ENCODE measurements at regions not wholly inside any gene's neighbourhood (a gene's known extent, or its start where the extent isn't known, plus 50 kb on each side); places are given as distances from the start of the nearest gene placed in this dataset.

DNA sequence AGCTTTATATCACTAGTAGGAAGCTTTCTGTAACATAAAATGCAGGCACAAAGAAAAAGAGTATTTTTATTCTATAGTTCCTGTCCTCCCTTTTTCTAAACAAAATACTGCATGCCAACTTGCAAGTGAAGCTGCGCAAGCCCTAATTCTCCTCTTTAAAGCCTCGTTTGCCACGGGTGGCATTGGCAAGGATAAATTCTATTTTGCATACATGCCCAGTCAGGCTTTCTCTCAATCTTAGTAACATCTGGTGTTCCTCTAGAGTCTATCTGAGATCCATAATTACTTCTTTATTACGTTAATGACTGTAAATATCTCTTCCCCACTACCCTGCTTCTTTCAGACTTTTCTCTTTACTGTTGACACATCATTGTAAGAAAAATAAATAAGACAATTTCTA is 97.1 kb upstream of the DAAM1 start:
- Mint-ChIP-seq H3K27me3 (ENCODE audit: low read depth in 2 of 2) (peaks cover 0 to 7% of the 10 kb centered on the region in 2 donors), H3K36me3 (no peaks in the 10 kb centered on the region), H3K27ac (no peak overlapping the region), H3K9me3 (no peaks in the 10 kb centered on the region), H3K4me3 (no peak overlapping the region), H3K4me1 (no peaks in the 10 kb centered on the region)
- Histone ChIP-seq H3K9me3 (ENCODE audit: control insufficient read depth, insufficient read depth, low read length) (no peaks in the 10 kb centered on the region), H3K36me3 (ENCODE audit: control insufficient read depth, insufficient read depth, low read length) (no peaks in the 10 kb centered on the region), H3K4me3 (ENCODE audit: low read length) (no peak overlapping the region), H3K27ac (ENCODE audit: low read length) (no peak overlapping the region), H3K4me1 (ENCODE audit: control insufficient read depth, insufficient read depth, low read length) (no peaks in the 10 kb centered on the region), H3K27me3 (ENCODE audit: control insufficient read depth, insufficient read depth, low read length) (no peaks in the 10 kb centered on the region)
- TF ChIP-seq, protein P1, sequence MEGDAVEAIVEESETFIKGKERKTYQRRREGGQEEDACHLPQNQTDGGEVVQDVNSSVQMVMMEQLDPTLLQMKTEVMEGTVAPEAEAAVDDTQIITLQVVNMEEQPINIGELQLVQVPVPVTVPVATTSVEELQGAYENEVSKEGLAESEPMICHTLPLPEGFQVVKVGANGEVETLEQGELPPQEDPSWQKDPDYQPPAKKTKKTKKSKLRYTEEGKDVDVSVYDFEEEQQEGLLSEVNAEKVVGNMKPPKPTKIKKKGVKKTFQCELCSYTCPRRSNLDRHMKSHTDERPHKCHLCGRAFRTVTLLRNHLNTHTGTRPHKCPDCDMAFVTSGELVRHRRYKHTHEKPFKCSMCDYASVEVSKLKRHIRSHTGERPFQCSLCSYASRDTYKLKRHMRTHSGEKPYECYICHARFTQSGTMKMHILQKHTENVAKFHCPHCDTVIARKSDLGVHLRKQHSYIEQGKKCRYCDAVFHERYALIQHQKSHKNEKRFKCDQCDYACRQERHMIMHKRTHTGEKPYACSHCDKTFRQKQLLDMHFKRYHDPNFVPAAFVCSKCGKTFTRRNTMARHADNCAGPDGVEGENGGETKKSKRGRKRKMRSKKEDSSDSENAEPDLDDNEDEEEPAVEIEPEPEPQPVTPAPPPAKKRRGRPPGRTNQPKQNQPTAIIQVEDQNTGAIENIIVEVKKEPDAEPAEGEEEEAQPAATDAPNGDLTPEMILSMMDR (IDR thresholded peaks at IDR 0.05) = no peak
- DNase-seq = no peak
- intact Hi-C loops (cut with micrococcal nuclease) = no loop called here
- 93% methylated on average over 3 of the region's 4 CpGs for whole genome bisulfite sequencing (ENCODE audit: insufficient coverage)
- no peak for ATAC-seq

DNA sequence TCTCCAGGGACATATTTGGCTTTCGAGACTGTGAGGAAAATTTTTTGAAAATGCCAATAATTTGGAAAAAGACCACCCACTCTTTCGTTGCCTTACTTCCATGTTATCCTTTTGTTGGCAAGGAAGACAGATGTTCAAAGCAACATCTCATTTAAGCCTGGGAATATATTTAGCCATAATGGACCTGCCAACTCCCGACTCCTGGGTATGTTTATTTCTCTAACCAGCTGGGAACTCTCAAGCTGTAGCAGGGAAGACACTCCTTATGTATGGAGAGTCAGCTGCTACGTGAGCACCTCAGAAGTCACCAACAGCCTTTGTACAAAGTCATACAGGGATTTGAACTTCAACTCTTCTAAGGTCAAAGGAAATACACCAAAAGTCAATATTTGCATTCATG is 96.5 kb upstream of the DAAM1 start:
- no peak overlapping the region for H3K4me3 Mint-ChIP-seq
- Histone ChIP-seq H3K4me1 (ENCODE audit: control insufficient read depth, insufficient read depth, low read length) (no peaks in the 10 kb centered on the region), H3K27ac (ENCODE audit: low read length) (no peak overlapping the region), H3K27me3 (ENCODE audit: control insufficient read depth, insufficient read depth, low read length) (no peaks in the 10 kb centered on the region), H3K9me3 (ENCODE audit: control insufficient read depth, insufficient read depth, low read length) (no peaks in the 10 kb centered on the region), H3K36me3 (ENCODE audit: control insufficient read depth, insufficient read depth, low read length) (no peaks in the 10 kb centered on the region), H3K4me3 (ENCODE audit: low read length) (no peak overlapping the region)
- TF ChIP-seq, protein P1 (IDR thresholded peaks at IDR 0.05) = no peak
- no peak for ATAC-seq
- DNase-seq = no peak
- intact Hi-C loops (cut with micrococcal nuclease) = no loop called here
- H3K27ac Mint-ChIP-seq = no peak overlapping the region
- no peaks in the 10 kb centered on the region for H3K9me3 Mint-ChIP-seq
- no peaks in the 10 kb centered on the region for H3K36me3 Mint-ChIP-seq
- 85% methylated on average over 3 of the region's 4 CpGs for WGBS (ENCODE audit: insufficient coverage)
- peaks cover 0 to 7% of the 10 kb centered on the region in 2 donors for H3K27me3 Mint-ChIP-seq (ENCODE audit: low read depth in 2 of 2)
- H3K4me1 Mint-ChIP-seq = no peaks in the 10 kb centered on the region

DNA sequence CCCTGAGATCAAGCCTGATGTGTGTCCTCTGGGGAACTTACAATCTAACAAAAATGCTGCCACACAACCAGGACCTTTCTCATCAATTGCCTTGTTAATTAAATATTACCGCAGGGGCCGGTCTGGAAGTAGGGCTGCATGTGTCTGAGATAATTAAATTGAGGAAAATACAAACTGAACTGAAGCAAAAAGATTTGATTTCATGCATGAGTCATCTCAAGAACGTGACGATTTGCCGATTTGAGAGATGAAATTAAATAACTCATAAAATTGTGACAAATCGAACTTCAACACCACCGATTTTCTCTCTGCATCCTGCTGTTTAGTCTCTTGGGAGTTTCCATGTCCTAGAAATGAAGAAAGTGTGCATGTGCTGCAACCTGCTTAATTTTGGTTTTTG is 94.6 kb upstream of the DAAM1 start:
- Histone ChIP-seq H3K27ac (ENCODE audit: low read length) (no peak overlapping the region), H3K36me3 (ENCODE audit: control insufficient read depth, insufficient read depth, low read length) (no peaks in the 10 kb centered on the region), H3K9me3 (ENCODE audit: control insufficient read depth, insufficient read depth, low read length) (no peaks in the 10 kb centered on the region), H3K27me3 (ENCODE audit: control insufficient read depth, insufficient read depth, low read length) (no peaks in the 10 kb centered on the region), H3K4me3 (ENCODE audit: low read length) (no peak overlapping the region), H3K4me1 (ENCODE audit: control insufficient read depth, insufficient read depth, low read length) (no peaks in the 10 kb centered on the region)
- H3K4me1 Mint-ChIP-seq = no peaks in the 10 kb centered on the region
- H3K36me3 Mint-ChIP-seq = no peaks in the 10 kb centered on the region
- no peak overlapping the region for H3K27ac Mint-ChIP-seq
- TF ChIP-seq, protein P1 (IDR thresholded peaks at IDR 0.05) = no peak
- no peak for DNase-seq
- no peak for ATAC-seq
- no peaks in the 10 kb centered on the region for H3K9me3 Mint-ChIP-seq
- intact Hi-C loops (cut with micrococcal nuclease) = no loop called here
- H3K27me3 Mint-ChIP-seq (ENCODE audit: low read depth in 2 of 2) = peaks cover 0 to 7% of the 10 kb centered on the region in 2 donors
- no peak overlapping the region for H3K4me3 Mint-ChIP-seq
- 89% methylated on average over 7 of the region's 7 CpGs for WGBS (ENCODE audit: insufficient coverage)

DNA sequence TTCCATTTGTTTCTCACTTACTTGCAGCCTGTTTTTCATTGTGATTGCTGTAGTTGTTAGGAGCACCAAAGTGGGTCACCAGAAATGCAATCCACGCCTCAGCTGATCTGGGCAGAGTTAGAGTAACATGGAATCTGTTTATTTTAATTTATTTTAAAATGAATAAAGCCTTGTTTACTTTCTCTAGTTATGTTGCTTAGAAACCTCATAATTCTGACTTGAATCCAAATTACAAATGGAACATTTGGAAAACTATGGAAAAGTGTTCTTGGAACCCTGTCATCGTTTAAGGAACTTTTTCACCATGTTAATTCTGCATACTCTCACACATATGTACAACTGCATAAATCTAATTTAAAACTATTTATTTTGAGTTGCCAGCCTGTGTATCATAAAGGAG is 92.2 kb upstream of the DAAM1 start:
- H3K27me3 ChIP-seq (ENCODE audit: control insufficient read depth, insufficient read depth, low read length) = no peaks in the 10 kb centered on the region
- H3K4me1 ChIP-seq (ENCODE audit: control insufficient read depth, insufficient read depth, low read length) = no peaks in the 10 kb centered on the region
- no peaks in the 10 kb centered on the region for H3K4me1 Mint-ChIP-seq
- intact Hi-C loops (cut with micrococcal nuclease) = no loop called here
- no peaks in the 10 kb centered on the region for H3K36me3 Mint-ChIP-seq
- H3K36me3 ChIP-seq (ENCODE audit: control insufficient read depth, insufficient read depth, low read length) = no peaks in the 10 kb centered on the region
- DNase-seq (no peak), ATAC-seq (no peak)
- H3K27ac ChIP-seq (ENCODE audit: low read length) = no peak overlapping the region
- no peak overlapping the region for H3K27ac Mint-ChIP-seq
- H3K4me3 Mint-ChIP-seq = no peak overlapping the region
- TF ChIP-seq, protein P1 (IDR thresholded peaks at IDR 0.05) = no peak
- no peak overlapping the region for H3K4me3 ChIP-seq (ENCODE audit: low read length)
- H3K27me3 Mint-ChIP-seq (ENCODE audit: low read depth in 2 of 2) = peaks cover 4 to 7% of the 10 kb centered on the region in 2 donors
- no peaks in the 10 kb centered on the region for H3K9me3 Mint-ChIP-seq
- no peaks in the 10 kb centered on the region for H3K9me3 ChIP-seq (ENCODE audit: control insufficient read depth, insufficient read depth, low read length)
- WGBS (ENCODE audit: insufficient coverage) = no CpG with 5 or more reads among the region's 2 CpGs

Measured in natural killer cell (primary cell).